ENCODE measurements at regions not wholly inside any gene's neighbourhood (a gene's known extent, or its start where the extent isn't known, plus 50 kb on each side); places are given as distances from the start of the nearest gene placed in this dataset.

- TF ChIP-seq ARID4B (CRISPR knock-in tag; IDR thresholded peaks at IDR 0.05; ENCODE audit: borderline replicate concordance) (no peak), JUN (CRISPR knock-in tag; IDR thresholded peaks at IDR 0.05) (no peak), ZNF232 (CRISPR knock-in tag; IDR thresholded peaks at IDR 0.05) (no peak)
Measured at GRCh38 chr16:76622876-76623275, 345.7 kb downstream of the CNTNAP4 start (continued).

- Mint-ChIP-seq H3K4me3 (no peak overlapping the region), H3K27ac (no peak overlapping the region), H3K36me3 (peaks cover 39% of the 10 kb centered on the region), H3K9me3 (peaks cover 61% of the 10 kb centered on the region), H3K4me1 (no peaks in the 10 kb centered on the region), H3K27me3 (ENCODE audit: low read depth) (peaks cover 6% of the 10 kb centered on the region)
- ATAC-seq (no peak), DNase-seq (ENCODE audit: low spot score) (no peak)
- ChIA-PET CTCF (no interaction called here), POLR2A (no interaction called here)
- TF ChIP-seq ZNF281 (CRISPR knock-in tag; IDR thresholded peaks at IDR 0.05) (no peak), SMAD4 (CRISPR knock-in tag; IDR thresholded peaks at IDR 0.05) (no peak), ZNF121 (CRISPR knock-in tag; IDR thresholded peaks at IDR 0.05) (no peak), SMAD3 (CRISPR knock-in tag; IDR thresholded peaks at IDR 0.05; ENCODE audit: borderline replicate concordance) (no peak), GRHL2 (CRISPR knock-in tag; IDR thresholded peaks at IDR 0.05; ENCODE audit: insufficient replicate concordance, severe bottlenecking) (no peak), USF1 (CRISPR knock-in tag; IDR thresholded peaks at IDR 0.05) (no peak), ZSCAN18 (CRISPR knock-in tag; IDR thresholded peaks at IDR 0.05) (no peak), ZNF138 (CRISPR knock-in tag; conservative IDR thresholded peaks at IDR 0.05) (no peak), ZMAT4 (CRISPR knock-in tag; IDR thresholded peaks at IDR 0.05) (no peak)
Measured at GRCh38 chr16:76634847-76635697, 357.9 kb downstream of the CNTNAP4 start.

Data from WTC11 (cell line).